Small intestine (tissue), 7 donors: ENCODE measurements at regions not wholly inside any gene's neighbourhood (a gene's known extent, or its start where the extent isn't known, plus 50 kb on each side); places are given as distances from the start of the nearest gene placed in this dataset.
A peak's percentile ranks its signal among the peaks of the same experiment; 100 is the strongest.

Experiments
- DNase-seq, 2 donors: peaks; one replicate each; pipeline versions ENCODE4 v3.0.0 to v3.0.0-alpha.2; 2013
- FAIRE-seq: peaks from 2 replicates; lab custom pipeline; 2012; peaks lifted over from hg19 to GRCh38; lab: Jason Lieb, UNC
- H3K27ac ChIP-seq, 3 donors: one replicate each; pipeline ENCODE4 v1.5.1; 2013; ENCODE audit warnings: low read length in 2 of 3, mild to moderate bottlenecking in 2 of 3, control low read depth in 1 of 3, inconsistent platforms in 1 of 3, low read depth in 1 of 3, moderate library complexity in 1 of 3
- H3K27me3 ChIP-seq, 3 donors: one replicate each; pipeline ENCODE4 v1.6.1; 2013; ENCODE audit warnings: low read length in 3 of 3, inconsistent platforms in 1 of 3; ENCODE audit not compliant: control insufficient read depth in 3 of 3, insufficient read depth in 3 of 3
- H3K36me3 ChIP-seq, 3 donors: one replicate each; pipeline ENCODE4 v1.6.1; 2013; ENCODE audit warnings: low read length in 3 of 3, inconsistent platforms in 1 of 3, low read depth in 1 of 3, mild to moderate bottlenecking in 1 of 3, moderate library complexity in 1 of 3; ENCODE audit not compliant: control insufficient read depth in 3 of 3, insufficient read depth in 2 of 3
- H3K4me1 ChIP-seq, 3 donors: one replicate each; pipeline ENCODE4 v1.6.1; 2013; ENCODE audit warnings: low read length in 2 of 3, inconsistent platforms in 1 of 3, low read depth in 1 of 3, mild to moderate bottlenecking in 1 of 3, moderate library complexity in 1 of 3; ENCODE audit not compliant: control insufficient read depth in 3 of 3, insufficient read depth in 2 of 3
- H3K4me3 ChIP-seq, 3 donors: one replicate each; pipeline ENCODE4 v1.5.1; 2013; ENCODE audit warnings: low read length in 3 of 3, control low read depth in 1 of 3, inconsistent platforms in 1 of 3, low read depth in 1 of 3, mild to moderate bottlenecking in 1 of 3, moderate library complexity in 1 of 3
- H3K9me3 ChIP-seq, 2 donors: one replicate each; pipeline ENCODE4 v1.6.1; 2013; ENCODE audit warnings: low read depth in 1 of 2, low read length in 1 of 2; ENCODE audit not compliant: control insufficient read depth in 2 of 2, insufficient read depth in 1 of 2
- WGBS, 3 donors: extraction: QIAGEN DNeasy Blood & Tissue Kit; methylation state at CpG; one replicate each; pipeline ENCODE4 v1.1.7; 2013; 5-methylcytosine and 5-hydroxymethylcytosine counted together
- donor health status: healthy with polysubstance abuse.
- donor health status: control.
- donor health status: control.
- donor health status: Bipolar disorder and iron deficiency.
- donor health status: healthy.

DNA sequence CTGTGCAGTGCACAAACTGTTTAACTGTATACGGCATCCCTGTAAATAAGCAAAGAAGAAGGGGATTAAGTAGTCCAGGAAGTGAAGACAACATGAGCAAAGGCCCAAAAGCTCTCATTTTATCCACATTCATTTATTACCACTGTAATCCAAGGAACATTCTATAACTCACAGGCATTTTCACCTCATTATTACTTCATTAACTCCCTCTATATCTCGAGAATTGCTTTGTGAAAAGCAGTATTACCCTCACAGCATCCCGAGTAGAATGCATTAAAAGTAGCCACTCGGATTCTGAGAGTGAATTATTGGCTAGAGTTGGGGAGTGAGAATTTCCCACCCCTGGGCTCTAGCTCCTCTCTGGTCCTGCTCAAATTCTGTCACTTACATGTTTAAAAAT, 51.0 kb upstream of the CHCHD3 start:
- Histone ChIP-seq H3K27me3 (peaks cover 0 to 5% (median 0%) of the 10 kb centered on the region in 3 donors), H3K36me3 (no peaks in the 10 kb centered on the region), H3K4me3 (no peak overlapping the region), H3K9me3 (no peaks in the 10 kb centered on the region), H3K27ac (no peak overlapping the region), H3K4me1 (no peaks in the 10 kb centered on the region)
- 53 to 70% (median 67%) methylated on average over 4 of the region's 4 CpGs for WGBS, 3 donors
- DNase-seq (no peak), FAIRE-seq (no peak)

DNA sequence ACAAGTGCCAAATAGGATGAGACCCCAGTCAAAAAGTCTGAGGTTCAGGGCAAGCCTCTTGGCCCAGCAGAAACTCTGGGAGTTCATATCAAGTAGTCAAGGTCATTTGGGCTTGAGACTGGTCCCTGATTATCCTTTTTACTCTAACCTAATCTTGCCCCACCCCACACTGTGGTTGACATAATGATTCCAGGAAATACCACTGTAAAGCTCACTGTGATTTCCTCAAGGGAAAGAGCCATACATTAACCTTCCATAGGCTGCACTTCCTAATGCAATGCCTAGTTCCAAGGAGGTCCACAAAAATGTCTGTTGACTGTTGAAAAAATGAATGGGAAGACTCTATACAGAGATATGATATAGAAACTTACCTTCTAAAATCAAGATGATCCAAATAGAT, 52.9 kb upstream of the CHCHD3 start:
- Histone ChIP-seq H3K4me3 (no peak overlapping the region), H3K27me3 (peaks cover 0 to 5% (median 0%) of the 10 kb centered on the region in 3 donors), H3K27ac (no peak overlapping the region), H3K9me3 (no peaks in the 10 kb centered on the region), H3K4me1 (no peaks in the 10 kb centered on the region), H3K36me3 (no peaks in the 10 kb centered on the region)
- DNase-seq (no peak), FAIRE-seq (no peak)

GRCh38 chr7:133135451-133135850, 53.6 kb upstream of the CHCHD3 start:
- no peak overlapping the region for H3K27ac ChIP-seq
- H3K4me3 ChIP-seq, result no peak overlapping the region
- H3K27me3 ChIP-seq, result peaks cover 0 to 5% (median 0%) of the 10 kb centered on the region in 3 donors
- FAIRE-seq (no peak), DNase-seq (no peak)
- WGBS, 3 donors, result 35 to 68% (median 50%) methylated on average over 1 of the region's 1 CpG
- no peaks in the 10 kb centered on the region for H3K36me3 ChIP-seq
- H3K9me3 ChIP-seq, result no peaks in the 10 kb centered on the region
- no peaks in the 10 kb centered on the region for H3K4me1 ChIP-seq

- Histone ChIP-seq H3K4me1 (no peaks in the 10 kb centered on the region), H3K27me3 (peaks cover 0 to 5% (median 0%) of the 10 kb centered on the region in 3 donors), H3K9me3 (no peaks in the 10 kb centered on the region), H3K4me3 (no peak overlapping the region), H3K36me3 (no peaks in the 10 kb centered on the region), H3K27ac (no peak overlapping the region)
- 29 to 47% (median 40%) methylated on average over 4 of the region's 4 CpGs for WGBS, 3 donors
- peak; percentile 27 to 30 for DNase-seq
- no peak for FAIRE-seq
These were observed 57.5 kb upstream of the CHCHD3 start for GRCh38 chr7:133139350-133139749.

- DNase-seq (no peak), FAIRE-seq (no peak)
- Histone ChIP-seq H3K36me3 (no peaks in the 10 kb centered on the region), H3K4me1 (no peaks in the 10 kb centered on the region), H3K27me3 (peaks cover 0 to 5% (median 0%) of the 10 kb centered on the region in 3 donors), H3K4me3 (no peak overlapping the region), H3K9me3 (no peaks in the 10 kb centered on the region), H3K27ac (no peak overlapping the region)
- 62 to 71% (median 67%) methylated on average over 4 of the region's 4 CpGs for WGBS, 3 donors
These were observed 57.9 kb upstream of the CHCHD3 start for GRCh38 chr7:133139801-133140200.

DNA sequence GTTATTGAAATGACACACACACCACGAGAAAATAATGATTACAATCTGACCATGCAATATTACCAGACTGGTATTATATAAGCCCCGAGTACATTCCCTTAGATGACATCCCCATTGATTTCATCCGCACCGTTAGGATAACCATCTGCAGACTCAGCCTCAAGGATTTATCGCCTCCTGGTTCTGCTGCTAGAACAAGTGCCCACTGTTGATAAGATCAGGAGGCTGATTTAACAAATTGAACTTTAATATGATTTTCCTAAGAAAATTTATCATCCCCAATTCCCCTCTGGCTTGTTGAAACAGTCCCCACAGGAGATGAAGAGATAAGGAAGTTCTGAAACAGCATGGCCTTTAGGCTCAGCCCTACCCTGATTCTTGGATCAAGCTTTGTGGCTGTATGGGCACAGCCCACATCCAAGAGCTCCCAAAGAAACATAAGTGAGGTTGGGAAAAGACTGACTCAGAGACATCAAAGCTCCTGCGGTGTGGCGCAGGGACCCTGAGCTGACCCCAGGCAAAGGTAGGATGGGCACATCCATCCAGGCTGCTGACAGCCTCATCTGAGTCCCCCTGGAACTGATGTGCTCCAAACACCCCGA, 59.2 kb upstream of the CHCHD3 start:
- FAIRE-seq (no peak), DNase-seq (no peak)
- Histone ChIP-seq H3K9me3 (no peaks in the 10 kb centered on the region), H3K27me3 (peaks cover 0 to 3% (median 0%) of the 10 kb centered on the region in 3 donors), H3K27ac (no peak overlapping the region), H3K4me3 (no peak overlapping the region), H3K36me3 (no peaks in the 10 kb centered on the region), H3K4me1 (no peaks in the 10 kb centered on the region)
- WGBS, 3 donors, result 69 to 84% (median 72%) methylated on average over 8 of the region's 8 CpGs

GRCh38 chr7:133150760-133151159, 68.9 kb upstream of the CHCHD3 start:
- 39 to 61% (median 52%) methylated on average over 3 of the region's 3 CpGs for WGBS, 3 donors
- Histone ChIP-seq H3K9me3 (no peaks in the 10 kb centered on the region), H3K27ac (no peak overlapping the region), H3K4me1 (no peaks in the 10 kb centered on the region), H3K4me3 (no peak overlapping the region), H3K27me3 (peaks cover 0 to 6% (median 0%) of the 10 kb centered on the region in 3 donors), H3K36me3 (no peaks in the 10 kb centered on the region)
- DNase-seq, result no peak
- FAIRE-seq, result no peak

GRCh38 chr7:133152875-133153274, 71.0 kb upstream of the CHCHD3 start:
- no peak for FAIRE-seq
- 62 to 76% (median 74%) methylated on average over 1 of the region's 1 CpG for WGBS, 3 donors

DNA sequence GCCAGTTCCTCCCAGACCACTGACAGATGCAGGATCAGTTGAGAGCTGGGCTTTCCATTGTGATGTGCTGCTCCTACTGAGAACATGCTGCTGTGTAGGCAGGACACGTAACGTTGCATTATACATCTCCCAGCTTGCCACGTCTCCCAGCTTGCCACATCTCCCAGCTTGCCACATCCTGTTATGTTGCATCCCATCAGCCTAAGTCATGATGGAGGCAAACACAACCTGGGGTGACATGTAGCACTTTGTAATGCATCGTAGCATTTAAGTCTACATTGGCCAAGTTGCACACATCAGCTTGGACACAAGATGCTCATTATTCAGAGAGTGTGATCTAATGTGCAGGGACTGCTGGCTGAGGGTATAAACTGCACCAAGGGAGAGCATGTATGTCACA, 73.3 kb upstream of the CHCHD3 start:
- DNase-seq (no peak), FAIRE-seq (no peak)
- no peaks in the 10 kb centered on the region for H3K4me1 ChIP-seq
- 79 to 85% (median 82%) methylated on average over 4 of the region's 4 CpGs for WGBS, 3 donors
- H3K4me3 ChIP-seq, result no peak overlapping the region
- no peaks in the 10 kb centered on the region for H3K36me3 ChIP-seq
- H3K27me3 ChIP-seq, result no peaks in the 10 kb centered on the region
- no peaks in the 10 kb centered on the region for H3K9me3 ChIP-seq
- H3K27ac ChIP-seq, result no peak overlapping the region

More at GRCh38 chr7:133152875-133153274, 71.0 kb upstream of the CHCHD3 start:
- no peak overlapping the region for H3K27ac ChIP-seq
- no peaks in the 10 kb centered on the region for H3K36me3 ChIP-seq
- DNase-seq, result no peak
- peaks cover 0 to 6% (median 0%) of the 10 kb centered on the region in 3 donors for H3K27me3 ChIP-seq
- H3K4me3 ChIP-seq, result no peak overlapping the region
- H3K9me3 ChIP-seq, result no peaks in the 10 kb centered on the region
- no peaks in the 10 kb centered on the region for H3K4me1 ChIP-seq
